GM13977 (cell line): ENCODE measurements at regions not wholly inside any gene's neighbourhood (a gene's known extent, or its start where the extent isn't known, plus 50 kb on each side); places are given as distances from the start of the nearest gene placed in this dataset.
"Not testable (repeated sequence)": the region's sequence is repeated elsewhere in the genome, so short reads cannot be mapped to it uniquely, and the experiment has no call there.

Experiments used
- DNase-seq: peaks from one replicate; pipeline ENCODE4 v3.0.0; 2012; ENCODE audit warnings: low spot score
- in situ Hi-C: fragments of 300-500 bp; cut with MboI; formaldehyde crosslinking; loops from one replicate; pipeline ENCODE4 v1.12.0; 2022; ENCODE audit warnings: low sequenced_read_pairs, low pct_unique_long_range_greater_than_20kb, mixed read lengths, inconsistent platforms; ENCODE audit not compliant: unreplicated experiment
- TF ChIP-seq, protein P1 (sequence below): IDR thresholded peaks from 2 replicates; pipeline ENCODE4 v1.5.1; 2012; ENCODE audit warnings: mild to moderate bottlenecking, control low read depth; ENCODE audit not compliant: insufficient read depth; ENCODE audit errors: extremely low read depth, missing control alignments

DNA sequence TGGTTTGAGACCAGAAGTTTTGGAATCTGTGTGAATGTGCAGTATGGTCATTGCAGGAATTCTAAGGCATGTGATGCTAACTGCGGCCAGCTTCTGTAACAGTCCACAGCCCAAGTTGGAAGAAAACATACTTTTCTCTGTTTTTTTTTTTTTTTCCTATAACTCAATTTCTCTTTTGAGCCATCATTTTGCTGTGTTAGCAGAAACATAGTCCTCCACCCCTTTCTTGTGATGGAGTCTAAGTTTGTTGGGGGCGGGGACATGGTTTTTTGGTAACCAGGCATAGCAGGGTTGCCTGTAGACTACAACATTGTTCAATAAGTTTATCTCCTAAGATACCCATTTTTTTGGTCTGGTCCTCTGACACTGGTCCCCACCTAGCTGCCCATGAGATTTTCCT is 223.2 kb upstream of the ONECUT1 start:
- in situ Hi-C loops: no loop called here

DNA sequence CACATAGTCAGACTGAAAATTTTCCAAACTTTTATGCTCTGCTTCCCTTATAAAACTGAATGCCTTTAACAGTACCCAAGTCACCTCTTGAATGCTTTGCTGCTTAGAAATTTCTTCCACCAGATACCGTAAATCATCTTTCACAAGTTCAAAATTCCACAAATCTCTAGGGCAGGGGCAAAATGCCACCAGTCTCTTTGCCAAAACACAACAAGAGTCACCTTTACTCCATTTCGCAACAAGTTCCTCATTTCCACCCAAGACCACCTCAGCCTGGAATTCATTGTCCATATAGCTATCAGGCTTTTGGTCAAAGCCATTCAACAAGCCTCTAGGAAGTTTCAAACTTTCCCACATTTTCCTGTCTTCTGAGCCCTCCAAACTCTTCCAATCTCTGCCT is 221.6 kb upstream of the ONECUT1 start:
- DNase-seq, in situ Hi-C loops: not testable (repeated sequence)

More for the DNA sequence above, 223.2 kb upstream of the ONECUT1 start:
- no peak for DNase-seq
- TF ChIP-seq, protein P1, sequence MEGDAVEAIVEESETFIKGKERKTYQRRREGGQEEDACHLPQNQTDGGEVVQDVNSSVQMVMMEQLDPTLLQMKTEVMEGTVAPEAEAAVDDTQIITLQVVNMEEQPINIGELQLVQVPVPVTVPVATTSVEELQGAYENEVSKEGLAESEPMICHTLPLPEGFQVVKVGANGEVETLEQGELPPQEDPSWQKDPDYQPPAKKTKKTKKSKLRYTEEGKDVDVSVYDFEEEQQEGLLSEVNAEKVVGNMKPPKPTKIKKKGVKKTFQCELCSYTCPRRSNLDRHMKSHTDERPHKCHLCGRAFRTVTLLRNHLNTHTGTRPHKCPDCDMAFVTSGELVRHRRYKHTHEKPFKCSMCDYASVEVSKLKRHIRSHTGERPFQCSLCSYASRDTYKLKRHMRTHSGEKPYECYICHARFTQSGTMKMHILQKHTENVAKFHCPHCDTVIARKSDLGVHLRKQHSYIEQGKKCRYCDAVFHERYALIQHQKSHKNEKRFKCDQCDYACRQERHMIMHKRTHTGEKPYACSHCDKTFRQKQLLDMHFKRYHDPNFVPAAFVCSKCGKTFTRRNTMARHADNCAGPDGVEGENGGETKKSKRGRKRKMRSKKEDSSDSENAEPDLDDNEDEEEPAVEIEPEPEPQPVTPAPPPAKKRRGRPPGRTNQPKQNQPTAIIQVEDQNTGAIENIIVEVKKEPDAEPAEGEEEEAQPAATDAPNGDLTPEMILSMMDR: no peak

DNA sequence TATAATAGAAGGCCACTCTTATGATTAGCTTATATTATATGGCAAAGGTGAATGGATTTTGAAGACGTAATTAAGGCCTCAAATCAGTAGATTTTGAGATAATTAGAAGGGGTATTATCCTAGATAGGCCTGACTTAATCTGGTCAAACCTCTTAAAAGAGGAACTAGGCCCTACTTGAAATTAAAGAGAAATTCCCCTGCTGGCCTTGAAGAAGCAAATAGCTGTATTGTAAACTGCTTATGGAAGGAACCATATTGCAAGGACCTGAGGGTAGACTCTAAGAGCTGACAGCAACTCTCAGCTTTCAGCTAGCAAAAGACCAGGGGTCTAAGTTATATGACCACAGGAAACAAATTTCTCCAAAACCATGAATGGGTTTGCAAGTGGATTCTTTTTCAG is 219.0 kb upstream of the ONECUT1 start:
- in situ Hi-C loops: no loop called here
- TF ChIP-seq, protein P1: no peak

DNA sequence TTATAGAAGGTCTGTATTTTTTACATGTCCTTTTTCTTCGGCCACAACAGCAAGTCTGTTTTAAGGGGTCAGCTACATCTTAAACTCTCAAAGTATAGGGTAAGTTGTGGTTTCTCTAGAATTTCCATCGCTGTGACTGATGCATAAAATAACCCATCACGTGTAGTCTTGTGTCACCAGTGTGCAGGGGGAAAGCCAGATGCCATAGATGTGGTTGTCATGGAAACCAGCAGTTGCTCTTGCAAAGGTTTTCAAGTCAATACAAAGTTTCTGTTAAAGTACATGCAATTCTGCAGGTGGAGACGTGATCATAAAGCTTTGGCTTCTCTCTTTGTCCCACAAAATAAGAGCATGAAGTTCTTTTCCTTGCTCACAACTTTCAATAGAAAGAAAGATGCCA is 210.3 kb upstream of the ONECUT1 start:
- no peak for DNase-seq
- in situ Hi-C loops: no loop called here
- TF ChIP-seq, protein P1: no peak

More for the DNA sequence above, 219.0 kb upstream of the ONECUT1 start:
- DNase-seq: no peak

DNA sequence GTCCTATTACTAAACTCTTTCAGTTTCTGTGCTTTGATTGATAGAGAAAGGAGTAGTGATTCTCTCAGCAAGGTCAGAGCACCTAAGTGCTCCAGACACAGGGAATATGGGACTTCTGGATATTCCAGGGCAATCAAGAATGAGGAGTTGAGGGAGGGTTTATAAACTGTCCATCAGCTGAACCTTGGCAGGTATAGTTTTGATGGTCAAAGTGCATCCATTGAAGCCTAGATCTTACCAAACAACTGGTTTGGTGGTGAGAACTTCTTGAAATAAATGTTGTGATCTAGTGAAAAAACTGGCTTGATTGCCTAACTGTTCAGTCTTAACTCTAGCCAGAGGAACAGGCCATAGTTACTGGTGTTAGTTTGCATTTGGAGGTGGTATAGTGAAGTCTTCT is 207.0 kb upstream of the ONECUT1 start:
- in situ Hi-C loops: no loop called here
- TF ChIP-seq, protein P1: no peak
- DNase-seq: no peak

DNA sequence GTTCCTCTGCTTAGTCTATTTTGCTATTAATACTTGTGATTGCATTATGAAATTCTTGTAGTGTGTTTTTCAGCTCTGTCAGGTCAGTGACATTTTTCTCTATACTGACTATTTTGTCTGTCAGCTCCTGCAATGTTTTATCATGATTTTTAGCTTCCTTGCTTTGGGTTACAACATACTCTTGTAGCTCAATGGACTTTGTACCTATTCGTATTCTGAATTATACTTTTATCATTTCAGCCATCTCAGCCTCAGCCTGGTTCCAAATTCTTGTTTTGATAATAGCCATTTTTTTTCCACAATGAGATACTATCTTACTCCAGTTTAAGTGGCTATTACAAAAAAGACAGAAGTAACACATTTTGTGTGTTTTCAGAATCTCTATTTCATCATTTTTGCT is 204.2 kb upstream of the ONECUT1 start:
- no peak for DNase-seq
- TF ChIP-seq, protein P1: no peak
- in situ Hi-C loops: no loop called here

DNA sequence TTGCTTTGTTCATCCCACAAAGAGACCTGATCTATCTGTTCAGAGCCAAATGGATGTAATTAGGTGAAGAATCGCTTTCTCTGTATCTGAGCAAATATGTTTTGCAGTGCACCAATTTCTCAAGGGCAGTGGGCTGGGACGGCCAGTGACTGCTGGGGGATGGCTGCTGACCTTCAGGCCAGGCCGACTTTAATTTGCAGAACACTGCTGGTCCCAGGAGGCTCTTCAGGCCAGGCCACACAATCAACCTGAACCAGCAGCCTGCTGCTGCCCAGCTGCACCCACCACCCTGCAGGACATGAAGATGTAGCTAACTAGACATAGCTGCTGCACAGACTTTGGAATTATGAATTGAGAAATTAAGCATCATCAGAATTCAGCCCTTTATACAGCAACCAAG is 194.4 kb upstream of the ONECUT1 start:
- DNase-seq: no peak
- in situ Hi-C loops: no loop called here
- TF ChIP-seq, protein P1: no peak
